M059J (cell line): ENCODE measurements at regions not wholly inside any gene's neighbourhood (a gene's known extent, or its start where the extent isn't known, plus 50 kb on each side); places are given as distances from the start of the nearest gene placed in this dataset.

Experiments used
- DNase-seq: peaks from one replicate; pipeline ENCODE4 v3.0.0-alpha.2; 2012; ENCODE audit warnings: low read depth

GRCh38 chr1:208842451-208842850 lies 598.3 kb upstream of the PLXNA2 start:
- DNase-seq: no peak

GRCh38 chr1:208844158-208844557 lies 600.0 kb upstream of the PLXNA2 start:
- DNase-seq: no peak

- no peak for DNase-seq
Measured at GRCh38 chr1:208848854-208849253, 604.7 kb upstream of the PLXNA2 start.

- no peak for DNase-seq
Measured at GRCh38 chr1:208850442-208850841, 606.3 kb upstream of the PLXNA2 start.

GRCh38 chr1:208851366-208851765 lies 607.2 kb upstream of the PLXNA2 start:
- no peak for DNase-seq

- DNase-seq: no peak
Measured at GRCh38 chr1:208852911-208853310, 608.7 kb upstream of the PLXNA2 start.

- no peak for DNase-seq
Measured at GRCh38 chr1:208855403-208855802, 611.2 kb upstream of the PLXNA2 start.

GRCh38 chr1:208857465-208857864 lies 613.3 kb upstream of the PLXNA2 start:
- DNase-seq: no peak

- no peak for DNase-seq
Measured at GRCh38 chr1:208858738-208859137, 614.6 kb upstream of the PLXNA2 start.

GRCh38 chr1:208864366-208864965 lies 620.3 kb upstream of the PLXNA2 start:
- DNase-seq: peak; percentile 91

- no peak for DNase-seq
Measured at GRCh38 chr1:208866386-208866955, 622.3 kb upstream of the PLXNA2 start.

- DNase-seq: peak; percentile 51
Measured at GRCh38 chr1:208868554-208868953, 624.4 kb upstream of the PLXNA2 start.

GRCh38 chr1:208874915-208875314 lies 630.7 kb upstream of the PLXNA2 start:
- DNase-seq: no peak

- DNase-seq: no peak
Measured at GRCh38 chr1:208879022-208879421, 634.8 kb upstream of the PLXNA2 start.

GRCh38 chr1:208880433-208881100 lies 636.4 kb upstream of the PLXNA2 start:
- peak; percentile 81 for DNase-seq

GRCh38 chr1:208885060-208885459 lies 640.9 kb upstream of the PLXNA2 start:
- DNase-seq: peak; percentile 66

- no peak for DNase-seq
Measured at GRCh38 chr1:208885650-208886049, 641.5 kb upstream of the PLXNA2 start.

- DNase-seq: no peak
Measured at GRCh38 chr1:208888376-208888775, 644.2 kb upstream of the PLXNA2 start.

- DNase-seq: no peak
Measured at GRCh38 chr1:208892147-208892546, 648.0 kb upstream of the PLXNA2 start.

GRCh38 chr1:208893251-208893650 lies 649.1 kb upstream of the PLXNA2 start:
- no peak for DNase-seq

GRCh38 chr1:208895181-208895580 lies 651.0 kb upstream of the PLXNA2 start:
- no peak for DNase-seq

- no peak for DNase-seq
Measured at GRCh38 chr1:208895820-208896219, 651.6 kb upstream of the PLXNA2 start.

- no peak for DNase-seq
Measured at GRCh38 chr1:208896768-208897167, 652.6 kb upstream of the PLXNA2 start.
